ENCODE measurements at regions not wholly inside any gene's neighbourhood (a gene's known extent, or its start where the extent isn't known, plus 50 kb on each side); places are given as distances from the start of the nearest gene placed in this dataset.

GRCh38 chr3:30945291-30945690 lies 50.8 kb upstream of the GADL1 start:
- DNase-seq = no peak
- no peak overlapping the region for H3K4me3 Mint-ChIP-seq
- no peaks in the 10 kb centered on the region for H3K27me3 Mint-ChIP-seq
- intact Hi-C loops (cut with micrococcal nuclease) = no loop called here
- H3K27ac Mint-ChIP-seq = no peak overlapping the region
- CTCF ChIA-PET = no interaction called here
- no peaks in the 10 kb centered on the region for H3K36me3 Mint-ChIP-seq
- H3K4me1 Mint-ChIP-seq (ENCODE audit: low read depth) = peaks cover 6% of the 10 kb centered on the region
- peaks cover 2% of the 10 kb centered on the region for H3K9me3 Mint-ChIP-seq
- POLR2A ChIA-PET = no interaction called here

- intact Hi-C loops (cut with micrococcal nuclease) = no loop called here
These were observed 54.0 kb upstream of the GADL1 start for GRCh38 chr3:30948426-30948825.

GRCh38 chr3:30951826-30952225 lies 57.4 kb upstream of the GADL1 start:
- intact Hi-C loops (cut with micrococcal nuclease) = no loop called here
- Mint-ChIP-seq H3K4me3 (no peak overlapping the region), H3K9me3 (no peaks in the 10 kb centered on the region), H3K36me3 (no peaks in the 10 kb centered on the region), H3K27me3 (no peaks in the 10 kb centered on the region), H3K27ac (no peak overlapping the region), H3K4me1 (ENCODE audit: low read depth) (no peaks in the 10 kb centered on the region)
- POLR2A ChIA-PET = no interaction called here
- no peak for DNase-seq
- CTCF ChIA-PET = no interaction called here

More at GRCh38 chr3:30948426-30948825, 54.0 kb upstream of the GADL1 start:
- ChIA-PET CTCF (no interaction called here), POLR2A (no interaction called here)
- no peak overlapping the region for H3K4me3 Mint-ChIP-seq
- H3K27me3 Mint-ChIP-seq = no peaks in the 10 kb centered on the region
- DNase-seq = no peak
- H3K27ac Mint-ChIP-seq = no peak overlapping the region
- H3K9me3 Mint-ChIP-seq = no peaks in the 10 kb centered on the region
- H3K4me1 Mint-ChIP-seq (ENCODE audit: low read depth) = no peaks in the 10 kb centered on the region
- no peaks in the 10 kb centered on the region for H3K36me3 Mint-ChIP-seq

- H3K27me3 Mint-ChIP-seq = no peaks in the 10 kb centered on the region
- H3K9me3 Mint-ChIP-seq = no peaks in the 10 kb centered on the region
- POLR2A ChIA-PET = no interaction called here
- H3K27ac Mint-ChIP-seq = no peak overlapping the region
- no peaks in the 10 kb centered on the region for H3K4me1 Mint-ChIP-seq (ENCODE audit: low read depth)
- H3K4me3 Mint-ChIP-seq = no peak overlapping the region
- H3K36me3 Mint-ChIP-seq = no peaks in the 10 kb centered on the region
- CTCF ChIA-PET = no interaction called here
- DNase-seq = no peak
- intact Hi-C loops (cut with micrococcal nuclease) = no loop called here
These were observed 58.3 kb upstream of the GADL1 start for GRCh38 chr3:30952786-30953185.

- H3K4me1 Mint-ChIP-seq (ENCODE audit: low read depth) = no peaks in the 10 kb centered on the region
- H3K9me3 Mint-ChIP-seq = peaks cover 10% of the 10 kb centered on the region
- no peak overlapping the region for H3K4me3 Mint-ChIP-seq
- CTCF ChIA-PET = no interaction called here
- no peaks in the 10 kb centered on the region for H3K36me3 Mint-ChIP-seq
- POLR2A ChIA-PET = no interaction called here
- no peak overlapping the region for H3K27ac Mint-ChIP-seq
- H3K27me3 Mint-ChIP-seq = no peaks in the 10 kb centered on the region
- intact Hi-C loops (cut with micrococcal nuclease) = no loop called here
- no peak for DNase-seq
These were observed 60.0 kb upstream of the GADL1 start for GRCh38 chr3:30954426-30954825.

GRCh38 chr3:30962084-30962483 lies 67.6 kb upstream of the GADL1 start:
- POLR2A ChIA-PET = no interaction called here
- Mint-ChIP-seq H3K4me1 (ENCODE audit: low read depth) (peaks cover 2% of the 10 kb centered on the region), H3K4me3 (no peak overlapping the region), H3K36me3 (no peaks in the 10 kb centered on the region), H3K27ac (no peak overlapping the region), H3K9me3 (peaks cover 10% of the 10 kb centered on the region), H3K27me3 (peaks cover 6% of the 10 kb centered on the region)
- CTCF ChIA-PET = no interaction called here
- intact Hi-C loops (cut with micrococcal nuclease) = no loop called here
- no peak for DNase-seq

- ChIA-PET POLR2A (no interaction called here), CTCF (no interaction called here)
- Mint-ChIP-seq H3K4me1 (ENCODE audit: low read depth) (peaks cover 2% of the 10 kb centered on the region), H3K4me3 (no peak overlapping the region), H3K36me3 (no peaks in the 10 kb centered on the region), H3K27me3 (peaks cover 6% of the 10 kb centered on the region), H3K27ac (no peak overlapping the region), H3K9me3 (peaks cover 10% of the 10 kb centered on the region)
- intact Hi-C loops (cut with micrococcal nuclease) = no loop called here
- DNase-seq = no peak
These were observed 68.0 kb upstream of the GADL1 start for GRCh38 chr3:30962493-30962892.

- Mint-ChIP-seq H3K4me3 (no peak overlapping the region), H3K27ac (no peak overlapping the region), H3K9me3 (peaks cover 8% of the 10 kb centered on the region), H3K4me1 (ENCODE audit: low read depth) (peaks cover 2% of the 10 kb centered on the region), H3K27me3 (peaks cover 6% of the 10 kb centered on the region), H3K36me3 (no peaks in the 10 kb centered on the region)
- POLR2A ChIA-PET = no interaction called here
- CTCF ChIA-PET = no interaction called here
- intact Hi-C loops (cut with micrococcal nuclease) = no loop called here
- no peak for DNase-seq
These were observed 68.8 kb upstream of the GADL1 start for GRCh38 chr3:30963223-30963722.

- CTCF ChIA-PET = no interaction called here
- POLR2A ChIA-PET = no interaction called here
- H3K27me3 Mint-ChIP-seq = peaks cover 6% of the 10 kb centered on the region
- H3K4me1 Mint-ChIP-seq (ENCODE audit: low read depth) = peaks cover 2% of the 10 kb centered on the region
- H3K9me3 Mint-ChIP-seq = no peaks in the 10 kb centered on the region
- H3K27ac Mint-ChIP-seq = no peak overlapping the region
- intact Hi-C loops (cut with micrococcal nuclease) = loop anchor here (5.0 kb wide), 1 partner anchor 168 kb away; no protein-coding TSS in a partner anchor
- H3K4me3 Mint-ChIP-seq = no peak overlapping the region
- H3K36me3 Mint-ChIP-seq = no peaks in the 10 kb centered on the region
- peak; percentile 23 for DNase-seq
These were observed 70.2 kb upstream of the GADL1 start for GRCh38 chr3:30964612-30965011.

- ChIA-PET CTCF (interaction anchor here (1.8 kb wide), 1 partner anchor 165 kb away, joined by 7 read pairs; no protein-coding TSS in a partner anchor), POLR2A (no interaction called here)
- Mint-ChIP-seq H3K4me3 (no peak overlapping the region), H3K27ac (no peak overlapping the region), H3K4me1 (ENCODE audit: low read depth) (peaks cover 7% of the 10 kb centered on the region), H3K36me3 (no peaks in the 10 kb centered on the region), H3K27me3 (peaks cover 6% of the 10 kb centered on the region), H3K9me3 (no peaks in the 10 kb centered on the region)
- intact Hi-C loops (cut with micrococcal nuclease) = loop anchor here (5.0 kb wide), 1 partner anchor 165 kb away; no protein-coding TSS in a partner anchor
- no peak for DNase-seq
These were observed 72.4 kb upstream of the GADL1 start for GRCh38 chr3:30966896-30967295.

- H3K4me1 Mint-ChIP-seq (ENCODE audit: low read depth) = peaks cover 5% of the 10 kb centered on the region
- no peaks in the 10 kb centered on the region for H3K9me3 Mint-ChIP-seq
- ChIA-PET CTCF (interaction anchor here (0.6 to 2.2 kb wide), 3 partner anchors 36 to 162 kb away, joined by 3 to 6 read pairs (median 3); no protein-coding TSS in a partner anchor), POLR2A (no interaction called here)
- no peaks in the 10 kb centered on the region for H3K36me3 Mint-ChIP-seq
- H3K27me3 Mint-ChIP-seq = peaks cover 5% of the 10 kb centered on the region
- intact Hi-C loops (cut with micrococcal nuclease) = no loop called here
- H3K27ac Mint-ChIP-seq = no peak overlapping the region
- no peak overlapping the region for H3K4me3 Mint-ChIP-seq
- no peak for DNase-seq
These were observed 75.7 kb upstream of the GADL1 start for GRCh38 chr3:30970183-30970582.

GRCh38 chr3:30972449-30972848 lies 78.0 kb upstream of the GADL1 start:
- Mint-ChIP-seq H3K4me3 (no peak overlapping the region), H3K36me3 (no peaks in the 10 kb centered on the region), H3K4me1 (ENCODE audit: low read depth) (peaks cover 5% of the 10 kb centered on the region), H3K27ac (no peak overlapping the region), H3K27me3 (no peaks in the 10 kb centered on the region), H3K9me3 (no peaks in the 10 kb centered on the region)
- DNase-seq = no peak
- POLR2A ChIA-PET = no interaction called here
- CTCF ChIA-PET = no interaction called here
- intact Hi-C loops (cut with micrococcal nuclease) = no loop called here

GRCh38 chr3:30974071-30974470 lies 79.6 kb upstream of the GADL1 start:
- Mint-ChIP-seq H3K9me3 (no peaks in the 10 kb centered on the region), H3K4me1 (ENCODE audit: low read depth) (peaks cover 5% of the 10 kb centered on the region), H3K27ac (no peak overlapping the region), H3K4me3 (no peak overlapping the region), H3K27me3 (no peaks in the 10 kb centered on the region), H3K36me3 (no peaks in the 10 kb centered on the region)
- POLR2A ChIA-PET = no interaction called here
- CTCF ChIA-PET = no interaction called here
- intact Hi-C loops (cut with micrococcal nuclease) = no loop called here
- no peak for DNase-seq

GRCh38 chr3:30977592-30977991 lies 83.1 kb upstream of the GADL1 start:
- Mint-ChIP-seq H3K4me3 (no peak overlapping the region), H3K27ac (no peak overlapping the region), H3K36me3 (no peaks in the 10 kb centered on the region), H3K9me3 (no peaks in the 10 kb centered on the region), H3K4me1 (ENCODE audit: low read depth) (no peaks in the 10 kb centered on the region), H3K27me3 (no peaks in the 10 kb centered on the region)
- intact Hi-C loops (cut with micrococcal nuclease) = no loop called here
- CTCF ChIA-PET = no interaction called here
- no peak for DNase-seq
- POLR2A ChIA-PET = no interaction called here
